Suprapubic skin (tissue), 3 donors: ENCODE measurements at regions not wholly inside any gene's neighbourhood (a gene's known extent, or its start where the extent isn't known, plus 50 kb on each side); places are given as distances from the start of the nearest gene placed in this dataset.

Experiments used
- POLR2AphosphoS5 ChIP-seq, 3 donors: sonication (generic); formaldehyde crosslinking; IDR thresholded peaks; one replicate each; pipeline ENCODE4 v1.6.1; 2017; ENCODE audit warnings: antibody characterized with exemption in 3 of 3
- TF ChIP-seq, protein P1 (sequence below), 2 donors: fragments of 200-600 bp in 1 of 2; fragments of 450-650 bp in 1 of 2; sonication (generic) in 1 of 2; IDR thresholded peaks; one replicate each; pipeline ENCODE4 v1.5.1; 2016 to 2019; ENCODE audit warnings: antibody characterized with exemption in 2 of 2, mild to moderate bottlenecking in 1 of 2, moderate library complexity in 1 of 2

DNA sequence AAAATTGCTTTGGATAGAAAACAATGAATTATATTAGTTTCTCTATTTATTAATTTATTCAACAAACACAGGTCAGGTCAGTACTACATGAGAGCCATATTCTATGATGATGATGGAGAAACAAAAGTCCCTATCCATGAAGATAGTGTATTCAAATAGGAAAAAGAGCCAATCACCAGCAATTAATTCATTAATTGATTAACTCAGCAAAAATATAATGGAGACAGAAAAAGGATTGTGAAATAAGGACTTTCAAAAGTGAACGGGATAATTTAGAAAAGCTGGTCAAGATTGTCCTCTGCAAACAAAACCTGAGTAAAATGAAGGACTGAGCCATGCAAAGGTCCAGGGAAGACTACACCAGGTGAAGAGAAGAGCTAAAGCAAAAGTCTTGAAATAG lies 1517.7 kb upstream of the CDH8 start:
- TF ChIP-seq, protein P1, sequence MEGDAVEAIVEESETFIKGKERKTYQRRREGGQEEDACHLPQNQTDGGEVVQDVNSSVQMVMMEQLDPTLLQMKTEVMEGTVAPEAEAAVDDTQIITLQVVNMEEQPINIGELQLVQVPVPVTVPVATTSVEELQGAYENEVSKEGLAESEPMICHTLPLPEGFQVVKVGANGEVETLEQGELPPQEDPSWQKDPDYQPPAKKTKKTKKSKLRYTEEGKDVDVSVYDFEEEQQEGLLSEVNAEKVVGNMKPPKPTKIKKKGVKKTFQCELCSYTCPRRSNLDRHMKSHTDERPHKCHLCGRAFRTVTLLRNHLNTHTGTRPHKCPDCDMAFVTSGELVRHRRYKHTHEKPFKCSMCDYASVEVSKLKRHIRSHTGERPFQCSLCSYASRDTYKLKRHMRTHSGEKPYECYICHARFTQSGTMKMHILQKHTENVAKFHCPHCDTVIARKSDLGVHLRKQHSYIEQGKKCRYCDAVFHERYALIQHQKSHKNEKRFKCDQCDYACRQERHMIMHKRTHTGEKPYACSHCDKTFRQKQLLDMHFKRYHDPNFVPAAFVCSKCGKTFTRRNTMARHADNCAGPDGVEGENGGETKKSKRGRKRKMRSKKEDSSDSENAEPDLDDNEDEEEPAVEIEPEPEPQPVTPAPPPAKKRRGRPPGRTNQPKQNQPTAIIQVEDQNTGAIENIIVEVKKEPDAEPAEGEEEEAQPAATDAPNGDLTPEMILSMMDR (IDR thresholded peaks at IDR 0.05) = no peak
- no peak for TF ChIP-seq POLR2AphosphoS5 (IDR thresholded peaks at IDR 0.05)
